ENCODE measurements at regions not wholly inside any gene's neighbourhood (a gene's known extent, or its start where the extent isn't known, plus 50 kb on each side); places are given as distances from the start of the nearest gene placed in this dataset.

DNA sequence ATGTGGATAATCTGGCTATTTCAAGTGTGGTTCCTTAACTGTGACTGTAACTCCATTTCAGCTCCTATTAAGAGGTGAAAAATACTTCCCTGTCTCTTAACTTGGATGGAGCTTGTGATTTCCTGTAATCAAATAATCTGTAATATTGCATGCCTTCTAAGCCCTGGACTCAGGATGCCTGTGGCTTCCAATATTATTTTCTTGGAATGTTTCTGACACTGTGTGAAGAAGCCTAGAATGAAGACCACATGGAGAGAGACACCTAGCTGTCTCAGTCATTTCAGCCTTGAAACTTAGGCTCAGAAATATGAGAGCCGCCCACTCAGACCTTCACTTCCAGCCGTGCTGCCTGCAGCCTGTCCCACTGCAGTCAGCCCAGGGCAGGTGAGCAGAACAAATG, 544.3 kb downstream of the TRIML1 start:
- TF ChIP-seq CTCF (IDR thresholded peaks at IDR 0.05): no peak
- TF ChIP-seq POLR2A (IDR thresholded peaks at IDR 0.05): no peak

Data from thyroid gland (tissue), 4 donors.